Natural killer cell (primary cell): ENCODE measurements at regions not wholly inside any gene's neighbourhood (a gene's known extent, or its start where the extent isn't known, plus 50 kb on each side); places are given as distances from the start of the nearest gene placed in this dataset.
"Not testable (repeated sequence)": the region's sequence is repeated elsewhere in the genome, so short reads cannot be mapped to it uniquely, and the experiment has no call there.

Experiments
- ATAC-seq, 3 donors: fragments of 150-1000 bp in 2 of 3; fragments of 200-7000 bp in 1 of 3; cut with Tn5 transposase; 1 replicate in 1 of 3; 2 replicates in 2 of 3; pipeline ENCODE4 v1.10.0; 2021; ENCODE audit warnings: mild to moderate bottlenecking in 2 of 3, moderate library complexity in 2 of 3
- DNase-seq, 2 donors: peaks; one replicate each; pipeline versions ENCODE4 v3.0.0 to v3.0.0-alpha.2; 2013 to 2021; ENCODE audit warnings: mixed read lengths in 1 of 2
- H3K27ac ChIP-seq: one replicate; pipeline ENCODE4 v1.5.1; 2013; ENCODE audit warnings: mild to moderate bottlenecking, low read length
- H3K27me3 ChIP-seq: one replicate; pipeline ENCODE4 v1.6.1; 2013; ENCODE audit warnings: low read length; ENCODE audit not compliant: control insufficient read depth, insufficient read depth
- H3K36me3 ChIP-seq: one replicate; pipeline ENCODE4 v1.6.1; 2013; ENCODE audit warnings: low read length; ENCODE audit not compliant: control insufficient read depth, insufficient read depth
- H3K4me1 ChIP-seq: one replicate; pipeline ENCODE4 v1.6.1; 2013; ENCODE audit warnings: low read length; ENCODE audit not compliant: control insufficient read depth, insufficient read depth
- H3K4me3 ChIP-seq: one replicate; pipeline ENCODE4 v1.5.1; 2013; ENCODE audit warnings: low read length
- H3K9me3 ChIP-seq: one replicate; pipeline ENCODE4 v1.6.1; 2013; ENCODE audit warnings: low read length; ENCODE audit not compliant: control insufficient read depth, insufficient read depth
- H3K27ac Mint-ChIP-seq, 2 donors: one replicate each; pipeline ENCODE4 v1.8.0; 2022; ENCODE audit warnings: mild to moderate bottlenecking in 2 of 2, mixed read lengths in 2 of 2, moderate library complexity in 1 of 2
- H3K27me3 Mint-ChIP-seq, 2 donors: one replicate each; pipeline ENCODE4 v1.8.0; 2022; ENCODE audit warnings: low read depth in 2 of 2, mixed read lengths in 2 of 2
- H3K36me3 Mint-ChIP-seq: one replicate; pipeline ENCODE4 v1.8.0; 2022; ENCODE audit warnings: mixed read lengths
- H3K4me1 Mint-ChIP-seq, 2 donors: one replicate each; pipeline ENCODE4 v1.8.0; 2022; ENCODE audit warnings: mixed read lengths in 2 of 2
- H3K4me3 Mint-ChIP-seq: one replicate; pipeline ENCODE4 v1.8.0; 2022; ENCODE audit warnings: mild to moderate bottlenecking, moderate library complexity, mixed read lengths
- H3K9me3 Mint-ChIP-seq, 2 donors: one replicate each; pipeline ENCODE4 v1.8.0; 2022; ENCODE audit warnings: mixed read lengths in 2 of 2
- WGBS: methylation state at CpG from one replicate; pipeline ENCODE4 v1.1.7; 2013; ENCODE audit warnings: missing lambda C conversion rate; ENCODE audit not compliant: insufficient coverage; 5-methylcytosine and 5-hydroxymethylcytosine counted together
- intact Hi-C: fragments of 100-400 bp; cut with micrococcal nuclease; formaldehyde crosslinking; loops from one replicate; pipeline ENCODE4 v1.14.2; 2022

- H3K27ac ChIP-seq, H3K27me3 ChIP-seq, H3K36me3 ChIP-seq, H3K4me3 ChIP-seq, DNase-seq, H3K4me1 Mint-ChIP-seq, ATAC-seq, H3K27me3 Mint-ChIP-seq, intact Hi-C loops, H3K36me3 Mint-ChIP-seq, H3K27ac Mint-ChIP-seq, H3K9me3 Mint-ChIP-seq, H3K4me3 Mint-ChIP-seq, H3K9me3 ChIP-seq: not testable (repeated sequence)
- 80% methylated on average over 31 of the region's 31 CpGs for WGBS
- H3K4me1 ChIP-seq, result peaks cover 14% of the 10 kb centered on the region
Observed at GRCh38 chr16:88266935-88267551, 115.7 kb upstream of the ZNF469 start.

GRCh38 chr16:88268186-88268970 is 114.4 kb upstream of the ZNF469 start:
- ATAC-seq, H3K27me3 Mint-ChIP-seq, H3K4me1 Mint-ChIP-seq, H3K4me3 ChIP-seq, H3K9me3 Mint-ChIP-seq, H3K9me3 ChIP-seq, H3K27me3 ChIP-seq, H3K4me3 Mint-ChIP-seq, intact Hi-C loops, DNase-seq, H3K27ac Mint-ChIP-seq, H3K27ac ChIP-seq, H3K36me3 ChIP-seq, H3K36me3 Mint-ChIP-seq: not testable (repeated sequence)
- 82% methylated on average over 17 of the region's 20 CpGs for WGBS
- H3K4me1 ChIP-seq, result peaks cover 14% of the 10 kb centered on the region

GRCh38 chr16:88270171-88270790 is 112.5 kb upstream of the ZNF469 start:
- 79% methylated on average over 8 of the region's 10 CpGs for WGBS
- H3K4me3 ChIP-seq, H3K27ac Mint-ChIP-seq, H3K9me3 ChIP-seq, H3K4me1 ChIP-seq, intact Hi-C loops, H3K27ac ChIP-seq, H3K27me3 Mint-ChIP-seq, H3K27me3 ChIP-seq, DNase-seq, H3K4me3 Mint-ChIP-seq, H3K36me3 Mint-ChIP-seq, ATAC-seq, H3K36me3 ChIP-seq, H3K4me1 Mint-ChIP-seq, H3K9me3 Mint-ChIP-seq: not testable (repeated sequence)

GRCh38 chr16:88271296-88271695 is 111.5 kb upstream of the ZNF469 start:
- H3K9me3 Mint-ChIP-seq, H3K27me3 ChIP-seq, H3K36me3 Mint-ChIP-seq: not testable (repeated sequence)

GRCh38 chr16:88271776-88272175 is 111.0 kb upstream of the ZNF469 start:
- H3K36me3 Mint-ChIP-seq, H3K27ac ChIP-seq, H3K4me3 ChIP-seq, H3K36me3 ChIP-seq, H3K4me1 ChIP-seq, H3K9me3 Mint-ChIP-seq, H3K27me3 ChIP-seq, H3K27me3 Mint-ChIP-seq, DNase-seq, ATAC-seq, H3K4me1 Mint-ChIP-seq, H3K9me3 ChIP-seq, intact Hi-C loops, H3K27ac Mint-ChIP-seq, H3K4me3 Mint-ChIP-seq: not testable (repeated sequence)
- WGBS, result 72% methylated on average over 2 of the region's 3 CpGs

More at GRCh38 chr16:88271296-88271695, 111.5 kb upstream of the ZNF469 start:
- H3K4me1 Mint-ChIP-seq, DNase-seq, intact Hi-C loops, H3K4me3 ChIP-seq, H3K27me3 Mint-ChIP-seq, ATAC-seq, H3K36me3 ChIP-seq, H3K9me3 ChIP-seq, H3K4me1 ChIP-seq, H3K27ac ChIP-seq, H3K4me3 Mint-ChIP-seq, H3K27ac Mint-ChIP-seq: not testable (repeated sequence)
- WGBS, result 84% methylated on average over 8 of the region's 11 CpGs

- H3K27ac Mint-ChIP-seq, H3K27me3 Mint-ChIP-seq, H3K36me3 ChIP-seq, H3K4me1 Mint-ChIP-seq, H3K27ac ChIP-seq, ATAC-seq, H3K4me1 ChIP-seq, H3K9me3 Mint-ChIP-seq, H3K9me3 ChIP-seq, H3K27me3 ChIP-seq, DNase-seq, H3K36me3 Mint-ChIP-seq, intact Hi-C loops, H3K4me3 Mint-ChIP-seq, H3K4me3 ChIP-seq: not testable (repeated sequence)
- 88% methylated on average over 12 of the region's 12 CpGs for whole genome bisulfite sequencing
Observed at GRCh38 chr16:88272437-88272836, 110.3 kb upstream of the ZNF469 start.

- H3K9me3 Mint-ChIP-seq, H3K27me3 ChIP-seq, H3K4me1 ChIP-seq, H3K4me1 Mint-ChIP-seq, H3K4me3 Mint-ChIP-seq, H3K27ac Mint-ChIP-seq, DNase-seq, H3K4me3 ChIP-seq, H3K9me3 ChIP-seq, H3K36me3 Mint-ChIP-seq, H3K27ac ChIP-seq, intact Hi-C loops, H3K36me3 ChIP-seq, H3K27me3 Mint-ChIP-seq: not testable (repeated sequence)
- 85% methylated on average over 9 of the region's 11 CpGs for WGBS
- peak in 2 of 3 donors; percentile 25 to 45 for ATAC-seq
Observed at GRCh38 chr16:88274126-88274750, 108.5 kb upstream of the ZNF469 start.
